ENCODE measurements at regions not wholly inside any gene's neighbourhood (a gene's known extent, or its start where the extent isn't known, plus 50 kb on each side); places are given as distances from the start of the nearest gene placed in this dataset.

DNA sequence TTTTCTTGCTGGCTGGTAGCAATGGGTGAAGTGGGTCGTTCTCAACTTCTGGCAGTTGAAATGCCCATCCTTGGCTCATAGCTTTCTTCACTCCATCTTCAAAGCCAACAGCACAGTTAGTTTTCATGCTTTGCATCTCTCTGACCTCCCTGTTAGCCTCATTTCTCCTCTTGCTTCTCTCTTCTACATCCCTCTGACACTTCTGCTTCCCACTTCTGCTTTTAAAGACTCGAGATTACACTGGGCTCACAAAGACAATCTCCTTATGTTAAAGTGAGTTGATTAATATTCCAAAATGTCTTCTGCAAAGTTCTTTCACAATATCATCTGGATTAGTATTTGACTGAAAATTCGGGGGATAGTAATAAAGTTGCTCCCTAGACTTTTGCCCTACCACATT, 684.8 kb upstream of the CCNG1 start:
- Histone ChIP-seq H2AFZ (ENCODE audit: low read depth) (no peak overlapping the region), H3K4me2 (no peak overlapping the region), H3K9ac (no peak overlapping the region), H3K27ac (no peak overlapping the region), H3K27me3 (ENCODE audit: insufficient read depth, low read depth) (no peaks in the 10 kb centered on the region), H3K4me1 (ENCODE audit: low read depth, poor library complexity, severe bottlenecking) (no peaks in the 10 kb centered on the region), H3K79me2 (ENCODE audit: insufficient read depth, low read depth) (no peaks in the 10 kb centered on the region), H3K4me3 (IDR thresholded peaks at IDR 0.05; ENCODE audit: insufficient read depth, low read depth, low read length) (no peak overlapping the region), H4K20me1 (ENCODE audit: insufficient read depth) (no peaks in the 10 kb centered on the region), H3K36me3 (ENCODE audit: insufficient read depth) (no peaks in the 10 kb centered on the region)
- TF ChIP-seq, protein P1, sequence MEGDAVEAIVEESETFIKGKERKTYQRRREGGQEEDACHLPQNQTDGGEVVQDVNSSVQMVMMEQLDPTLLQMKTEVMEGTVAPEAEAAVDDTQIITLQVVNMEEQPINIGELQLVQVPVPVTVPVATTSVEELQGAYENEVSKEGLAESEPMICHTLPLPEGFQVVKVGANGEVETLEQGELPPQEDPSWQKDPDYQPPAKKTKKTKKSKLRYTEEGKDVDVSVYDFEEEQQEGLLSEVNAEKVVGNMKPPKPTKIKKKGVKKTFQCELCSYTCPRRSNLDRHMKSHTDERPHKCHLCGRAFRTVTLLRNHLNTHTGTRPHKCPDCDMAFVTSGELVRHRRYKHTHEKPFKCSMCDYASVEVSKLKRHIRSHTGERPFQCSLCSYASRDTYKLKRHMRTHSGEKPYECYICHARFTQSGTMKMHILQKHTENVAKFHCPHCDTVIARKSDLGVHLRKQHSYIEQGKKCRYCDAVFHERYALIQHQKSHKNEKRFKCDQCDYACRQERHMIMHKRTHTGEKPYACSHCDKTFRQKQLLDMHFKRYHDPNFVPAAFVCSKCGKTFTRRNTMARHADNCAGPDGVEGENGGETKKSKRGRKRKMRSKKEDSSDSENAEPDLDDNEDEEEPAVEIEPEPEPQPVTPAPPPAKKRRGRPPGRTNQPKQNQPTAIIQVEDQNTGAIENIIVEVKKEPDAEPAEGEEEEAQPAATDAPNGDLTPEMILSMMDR (conservative IDR thresholded peaks at IDR 0.05; ENCODE audit: low read depth, low read length), result no peak

DNA sequence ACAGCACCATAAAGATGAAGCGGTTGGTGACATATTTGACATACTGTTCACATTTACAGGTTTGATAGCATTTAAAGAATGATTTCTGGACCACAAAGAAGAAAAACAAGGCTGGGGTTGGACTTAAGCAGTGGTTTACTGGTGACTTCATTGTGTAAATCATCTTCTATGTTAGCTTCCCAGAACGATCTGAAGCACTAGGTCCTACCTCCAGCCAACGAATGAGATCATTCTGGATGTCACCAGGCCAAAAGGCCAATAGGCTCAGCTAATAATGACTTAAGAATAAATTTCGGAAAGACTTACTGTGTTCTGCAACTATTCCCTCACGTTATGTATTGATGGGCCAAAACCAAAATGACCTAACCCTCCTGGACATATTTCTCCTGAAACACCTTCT, 675.3 kb upstream of the CCNG1 start:
- Histone ChIP-seq H3K4me2 (no peak overlapping the region), H3K4me3 (IDR thresholded peaks at IDR 0.05; ENCODE audit: insufficient read depth, low read depth, low read length) (no peak overlapping the region), H3K36me3 (ENCODE audit: insufficient read depth) (no peaks in the 10 kb centered on the region), H4K20me1 (ENCODE audit: insufficient read depth) (no peaks in the 10 kb centered on the region), H3K27me3 (ENCODE audit: insufficient read depth, low read depth) (no peaks in the 10 kb centered on the region), H3K27ac (no peak overlapping the region), H3K4me1 (ENCODE audit: low read depth, poor library complexity, severe bottlenecking) (no peaks in the 10 kb centered on the region), H2AFZ (ENCODE audit: low read depth) (no peak overlapping the region), H3K9ac (no peak overlapping the region), H3K79me2 (ENCODE audit: insufficient read depth, low read depth) (no peaks in the 10 kb centered on the region)
- TF ChIP-seq, protein P1 (conservative IDR thresholded peaks at IDR 0.05; ENCODE audit: low read depth, low read length), result no peak

DNA sequence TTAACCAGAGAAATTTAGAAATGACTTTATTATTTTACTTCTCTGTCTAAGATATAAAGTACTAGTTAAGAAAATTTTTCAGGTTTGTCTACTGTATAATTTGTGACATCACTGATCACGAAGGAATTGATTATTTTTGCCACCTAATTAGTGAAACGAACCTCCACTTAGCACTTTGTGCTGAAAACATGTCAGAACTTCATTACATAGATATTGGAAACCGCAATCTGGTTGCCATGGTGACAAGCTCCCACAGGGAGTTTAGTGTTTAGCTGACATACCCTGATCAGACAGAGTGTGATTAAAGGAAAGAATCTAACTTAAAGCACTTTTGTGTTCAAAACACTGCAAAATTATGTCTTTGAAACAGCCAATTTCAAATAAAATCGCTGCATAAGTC, 668.4 kb upstream of the CCNG1 start:
- no peaks in the 10 kb centered on the region for H3K36me3 ChIP-seq (ENCODE audit: insufficient read depth)

DNA sequence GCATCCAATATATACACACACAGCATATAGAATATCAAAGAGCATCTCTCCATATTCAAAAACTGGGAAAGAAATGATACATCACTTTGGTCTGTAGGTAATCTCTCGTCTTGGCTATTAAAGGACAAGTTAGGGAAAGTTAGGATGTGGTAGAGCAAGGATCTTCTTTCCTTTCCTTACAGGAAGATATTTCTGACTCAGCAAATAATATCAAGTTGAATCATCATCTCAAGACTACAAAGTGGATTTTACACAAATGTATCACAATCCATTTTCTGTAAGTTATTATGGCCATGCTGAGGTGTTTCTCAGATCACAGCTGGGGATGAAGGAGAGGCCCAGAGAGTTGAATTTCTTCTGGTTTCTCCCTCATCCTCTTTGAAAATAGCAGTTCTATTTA, 651.7 kb upstream of the CCNG1 start:
- Histone ChIP-seq H3K4me3 (IDR thresholded peaks at IDR 0.05; ENCODE audit: insufficient read depth, low read depth, low read length) (no peak overlapping the region), H3K36me3 (ENCODE audit: insufficient read depth) (no peaks in the 10 kb centered on the region), H3K79me2 (ENCODE audit: insufficient read depth, low read depth) (no peaks in the 10 kb centered on the region), H3K4me2 (no peak overlapping the region), H3K9ac (no peak overlapping the region), H3K27ac (no peak overlapping the region), H4K20me1 (ENCODE audit: insufficient read depth) (no peaks in the 10 kb centered on the region), H3K4me1 (ENCODE audit: low read depth, poor library complexity, severe bottlenecking) (no peaks in the 10 kb centered on the region), H3K27me3 (ENCODE audit: insufficient read depth, low read depth) (no peaks in the 10 kb centered on the region), H2AFZ (ENCODE audit: low read depth) (no peak overlapping the region)
- TF ChIP-seq, protein P1 (conservative IDR thresholded peaks at IDR 0.05; ENCODE audit: low read depth, low read length), result no peak

More for the DNA sequence above, 668.4 kb upstream of the CCNG1 start:
- Histone ChIP-seq H3K4me2 (no peak overlapping the region), H3K79me2 (ENCODE audit: insufficient read depth, low read depth) (no peaks in the 10 kb centered on the region), H3K27me3 (ENCODE audit: insufficient read depth, low read depth) (no peaks in the 10 kb centered on the region), H2AFZ (ENCODE audit: low read depth) (no peak overlapping the region), H3K4me1 (ENCODE audit: low read depth, poor library complexity, severe bottlenecking) (no peaks in the 10 kb centered on the region), H3K27ac (no peak overlapping the region), H3K9ac (no peak overlapping the region), H4K20me1 (ENCODE audit: insufficient read depth) (no peaks in the 10 kb centered on the region), H3K4me3 (IDR thresholded peaks at IDR 0.05; ENCODE audit: insufficient read depth, low read depth, low read length) (no peak overlapping the region)
- TF ChIP-seq, protein P1 (conservative IDR thresholded peaks at IDR 0.05; ENCODE audit: low read depth, low read length), result no peak
